Endothelial cell of umbilical vein (primary cell): ENCODE measurements at regions not wholly inside any gene's neighbourhood (a gene's known extent, or its start where the extent isn't known, plus 50 kb on each side); places are given as distances from the start of the nearest gene placed in this dataset.

ENCODE experiments used
- BruUV-seq: library from RNA; stranded (reverse); fragments of 400-500 nt; replicated peaks from 2 replicates; lab custom pipeline; 2021; lab: Mats Ljungman, UMichigan
- CTCF ChIA-PET: fragments of 300-600, 350-600 bp; sonication (Branson Sonifier 250); formaldehyde crosslinking; loops from one replicate; lab custom pipeline; 2021; ENCODE audit warnings: antibody characterized with exemption, inconsistent platforms; lab: Charles Lee
- POLR2A ChIA-PET: fragments of 300-600, 350-600 bp; sonication (Branson Sonifier 250); formaldehyde crosslinking; loops from one replicate; lab custom pipeline; 2021; ENCODE audit warnings: antibody characterized with exemption, inconsistent platforms; lab: Charles Lee
- DNase-seq: peaks from one replicate; pipeline ENCODE4 v3.0.0-alpha.2; 2011; ENCODE audit warnings: low read depth, low spot score
- FAIRE-seq: peaks from 2 replicates; lab custom pipeline; 2011; peaks lifted over from hg19 to GRCh38; lab: Jason Lieb, UNC
- H2AFZ ChIP-seq: 2 replicates; pipeline ENCODE4 v1.6.0; 2012; ENCODE audit warnings: low read depth, low read length, control low read depth, inconsistent platforms
- H3K27ac ChIP-seq: 2 replicates; pipeline ENCODE4 v1.5.1; 2011; ENCODE audit warnings: low read depth, mild to moderate bottlenecking, control low read depth, low read length, moderate library complexity; ENCODE audit not compliant: insufficient read depth
- H3K27me3 ChIP-seq, 2 experiments: 2 replicates each; pipeline versions ENCODE4 v1.6.0 to v1.6.1; 2011; ENCODE audit warnings: low read length in 2 of 2, mixed read lengths in 1 of 2; ENCODE audit not compliant: control insufficient read depth in 2 of 2, insufficient read depth in 2 of 2
- H3K36me3 ChIP-seq, 2 experiments: 2 replicates in 1 of 2; 3 replicates in 1 of 2; pipeline ENCODE4 v1.5.1; 2011; ENCODE audit warnings: low read length in 2 of 2, mild to moderate bottlenecking in 1 of 2, moderate library complexity in 1 of 2; ENCODE audit not compliant: control insufficient read depth in 2 of 2, insufficient read depth in 2 of 2; ENCODE audit errors: extremely low read depth in 1 of 2
- H3K4me1 ChIP-seq: 3 replicates; pipeline ENCODE4 v1.5.1; 2011; ENCODE audit warnings: mild to moderate bottlenecking, low read length; ENCODE audit not compliant: control insufficient read depth, insufficient read depth; ENCODE audit errors: extremely low read depth
- H3K4me2 ChIP-seq: 2 replicates; pipeline ENCODE4 v1.6.1; 2011; ENCODE audit warnings: low read length, control low read depth, mixed read lengths; ENCODE audit not compliant: insufficient read depth
- H3K4me3 ChIP-seq, 3 experiments: fragments of 200-600 bp in 1 of 3; sonication (generic), shearing (Covaris generic) in 1 of 3; replicated peaks in 1 of 3; 2 replicates each; pipeline ENCODE4 v1.5.1; 2011 to 2016; ENCODE audit warnings: control low read depth in 3 of 3, low read length in 3 of 3, mild to moderate bottlenecking in 2 of 3, inconsistent platforms in 1 of 3, low read depth in 1 of 3, moderate library complexity in 1 of 3; ENCODE audit not compliant: insufficient read depth in 1 of 3
- H3K79me2 ChIP-seq: 2 replicates; pipeline ENCODE4 v1.6.0; 2012; ENCODE audit warnings: low read length, inconsistent platforms; ENCODE audit not compliant: control insufficient read depth, insufficient read depth
- H3K9ac ChIP-seq: replicated peaks from 2 replicates; pipeline ENCODE3; 2011; ENCODE audit warnings: low read length, control low read depth; ENCODE audit not compliant: insufficient read depth; ENCODE audit errors: extremely low read depth
- H3K9me1 ChIP-seq: replicated peaks from 3 replicates; pipeline ENCODE4 v1.6.0; 2011; ENCODE audit warnings: mild to moderate bottlenecking, low read length; ENCODE audit not compliant: control insufficient read depth, insufficient read depth; ENCODE audit errors: extremely low read depth
- H3K9me3 ChIP-seq: replicated peaks from 2 replicates; pipeline ENCODE4 v1.5.1; 2012; ENCODE audit warnings: low read length, inconsistent platforms; ENCODE audit not compliant: control insufficient read depth, insufficient read depth
- H4K20me1 ChIP-seq: replicated peaks from 2 replicates; pipeline ENCODE3; 2011; ENCODE audit warnings: mild to moderate bottlenecking, low read length; ENCODE audit not compliant: control insufficient read depth, insufficient read depth; ENCODE audit errors: extremely low read depth
- CTCF ChIP-seq, 2 donors: IDR thresholded peaks; 1 replicate in 1 of 2; 2 replicates in 1 of 2; pipeline ENCODE4 v1.5.1; 2011; ENCODE audit warnings: low read length in 2 of 2, mild to moderate bottlenecking in 2 of 2, moderate library complexity in 2 of 2, control low read depth in 1 of 2, inconsistent platforms in 1 of 2, low read depth in 1 of 2; ENCODE audit not compliant: insufficient read depth in 1 of 2; ENCODE audit errors: extremely low read depth in 1 of 2
- EZH2 ChIP-seq: IDR thresholded peaks from 2 replicates; pipeline ENCODE4 v1.6.1; 2012; ENCODE audit warnings: borderline replicate concordance, low read depth, mild to moderate bottlenecking, moderate library complexity, low read length, inconsistent platforms; ENCODE audit not compliant: severe bottlenecking
- FOS ChIP-seq: IDR thresholded peaks from 2 replicates; pipeline ENCODE4 v1.6.1; 2011; ENCODE audit warnings: mild to moderate bottlenecking, low read length, moderate library complexity, borderline replicate concordance; ENCODE audit not compliant: insufficient read depth
- GATA2 ChIP-seq: IDR thresholded peaks from 2 replicates; pipeline ENCODE4 v1.7.0; 2011; ENCODE audit warnings: low read depth, mild to moderate bottlenecking, moderate library complexity, mixed read lengths, low read length; ENCODE audit not compliant: insufficient read length, insufficient read depth
- JUN ChIP-seq: IDR thresholded peaks from 2 replicates; pipeline ENCODE4 v1.6.1; 2011; ENCODE audit warnings: borderline replicate concordance, low read depth; ENCODE audit not compliant: insufficient read length, insufficient read depth
- MAX ChIP-seq: IDR thresholded peaks from 2 replicates; pipeline ENCODE4 v1.6.1; 2011; ENCODE audit not compliant: insufficient read depth, insufficient read length
- MYC ChIP-seq: IDR thresholded peaks from one replicate; pipeline ENCODE4 v1.6.1; 2011; ENCODE audit warnings: mild to moderate bottlenecking, low read depth, low read length
- POLR2A ChIP-seq: IDR thresholded peaks from 2 replicates; pipeline ENCODE4 v1.6.1; 2012; ENCODE audit warnings: low read depth, mild to moderate bottlenecking, control low read depth, low read length
- POLR2AphosphoS5 ChIP-seq: IDR thresholded peaks from 2 replicates; pipeline ENCODE4 v1.6.1; 2012; ENCODE audit warnings: low read depth, mild to moderate bottlenecking, control low read depth, low read length, moderate library complexity; ENCODE audit not compliant: insufficient read depth
- dilution Hi-C: fragments of 300-500 bp; cut with MboI; formaldehyde crosslinking; loops from one replicate; pipeline ENCODE4 v1.15.0; 2019; ENCODE audit warnings: low sequenced_read_pairs; ENCODE audit not compliant: extremely low pct_ligation_motif_present
- intact Hi-C: fragments of 100-400 bp; cut with micrococcal nuclease; formaldehyde crosslinking; loops from one replicate; pipeline ENCODE4 v1.10.0; 2022

GRCh38 chr2:188193230-188193629 is 98.4 kb upstream of the GULP1 start:
- H2AFZ ChIP-seq, result no peak overlapping the region
- no peaks in the 10 kb centered on the region for H3K4me1 ChIP-seq
- H3K4me2 ChIP-seq, result no peak overlapping the region
- no peak for FAIRE-seq
- no TSS peak for BruUV-seq
- H3K9ac ChIP-seq, result no peak overlapping the region
- no peaks in the 10 kb centered on the region for H3K36me3 ChIP-seq
- no peak overlapping the region for H3K4me3 ChIP-seq
- no peaks in the 10 kb centered on the region for H3K9me3 ChIP-seq
- H3K27me3 ChIP-seq, result no peaks in the 10 kb centered on the region
- intact Hi-C loops (no loop called here), dilution Hi-C loops (no loop called here)
- no peak overlapping the region for H3K27ac ChIP-seq
- ChIA-PET CTCF (no interaction called here), POLR2A (no interaction called here)
- no peak for DNase-seq
- H3K9me1 ChIP-seq, result no peaks in the 10 kb centered on the region
- TF ChIP-seq CTCF (IDR thresholded peaks at IDR 0.05; ENCODE audit: extremely low read depth in 1 of 2, insufficient read depth in 1 of 2, low read depth in 1 of 2, low read length in 2 of 2) (no peak), EZH2 (no peak), GATA2 (no peak), POLR2A (no peak), POLR2AphosphoS5 (no peak), FOS (no peak)
- no peaks in the 10 kb centered on the region for H4K20me1 ChIP-seq
- no peaks in the 10 kb centered on the region for H3K79me2 ChIP-seq

GRCh38 chr2:188196343-188197008 is 95.2 kb upstream of the GULP1 start:
- TF ChIP-seq JUN, result no peak
- TF ChIP-seq GATA2, result no peak
- no peak for TF ChIP-seq POLR2A
- no peak for TF ChIP-seq POLR2AphosphoS5
- TF ChIP-seq EZH2, result no peak
- TF ChIP-seq FOS, result no peak
- no peak for TF ChIP-seq MYC
- TF ChIP-seq CTCF (IDR thresholded peaks at IDR 0.05; ENCODE audit: extremely low read depth in 1 of 2, insufficient read depth in 1 of 2, low read depth in 1 of 2, low read length in 2 of 2), result no peak
- TF ChIP-seq MAX, result no peak
- Histone ChIP-seq H3K36me3 (no peaks in the 10 kb centered on the region), H3K4me3 (no peak overlapping the region), H3K9me3 (no peaks in the 10 kb centered on the region), H3K4me2 (no peak overlapping the region), H3K9me1 (no peaks in the 10 kb centered on the region), H3K4me1 (no peaks in the 10 kb centered on the region), H3K9ac (no peak overlapping the region), H3K27me3 (no peaks in the 10 kb centered on the region), H4K20me1 (no peaks in the 10 kb centered on the region), H3K27ac (no peak overlapping the region), H2AFZ (no peak overlapping the region), H3K79me2 (no peaks in the 10 kb centered on the region)
- dilution Hi-C loops (no loop called here), intact Hi-C loops (no loop called here)
- no TSS peak for BruUV-seq
- DNase-seq (no peak), FAIRE-seq (no peak)
- CTCF ChIA-PET, result no interaction called here
- POLR2A ChIA-PET, result no interaction called here
